ENCODE measurements at regions not wholly inside any gene's neighbourhood (a gene's known extent, or its start where the extent isn't known, plus 50 kb on each side); places are given as distances from the start of the nearest gene placed in this dataset.

- TF ChIP-seq POLR2A (IDR thresholded peaks at IDR 0.05) (no peak), CTCF (IDR thresholded peaks at IDR 0.05 in 4 of 5, conservative IDR thresholded peaks at IDR 0.05 in 1 of 5) (no peak)
Observed at GRCh38 chr17:53680745-53681144, 142.0 kb upstream of the KIF2B start.
